WTC11 (cell line): ENCODE measurements at regions not wholly inside any gene's neighbourhood (a gene's known extent, or its start where the extent isn't known, plus 50 kb on each side); places are given as distances from the start of the nearest gene placed in this dataset.

Source experiments
- ATAC-seq: fragments of 200-7000 bp; cut with Tn5 transposase; 2 replicates; pipeline ENCODE4 v1.10.0; 2021; ENCODE audit warnings: mild to moderate bottlenecking, moderate library complexity
- CTCF ChIA-PET: fragments of 300-600 bp; sonication (Branson Sonifier 250); formaldehyde crosslinking; loops from one replicate; lab custom pipeline; 2021; ENCODE audit warnings: antibody characterized with exemption; lab: Charles Lee
- POLR2A ChIA-PET: fragments of 350-600 bp; sonication (Branson Sonifier 250); formaldehyde crosslinking; loops from one replicate; lab custom pipeline; 2021; ENCODE audit warnings: antibody characterized with exemption; lab: Charles Lee
- DNase-seq: peaks from one replicate; pipeline ENCODE4 v3.0.0; 2021; ENCODE audit warnings: low spot score
- H3K27ac Mint-ChIP-seq: 2 replicates; pipeline ENCODE4 v1.8.0; 2021; ENCODE audit warnings: mixed read lengths
- H3K27me3 Mint-ChIP-seq: 2 replicates; pipeline ENCODE4 v1.8.0; 2021; ENCODE audit warnings: low read depth, mild to moderate bottlenecking, moderate library complexity, mixed read lengths
- H3K36me3 Mint-ChIP-seq: 2 replicates; pipeline ENCODE4 v1.8.0; 2021; ENCODE audit warnings: mixed read lengths
- H3K4me1 Mint-ChIP-seq: 2 replicates; pipeline ENCODE4 v1.8.0; 2022; ENCODE audit warnings: mixed read lengths
- H3K4me3 Mint-ChIP-seq: 2 replicates; pipeline ENCODE4 v1.8.0; 2021; ENCODE audit warnings: mild to moderate bottlenecking, moderate library complexity, mixed read lengths
- H3K9me3 Mint-ChIP-seq: 2 replicates; pipeline ENCODE4 v1.8.0; 2021; ENCODE audit warnings: mixed read lengths
- CBFB ChIP-seq: sonication (generic); formaldehyde crosslinking; IDR thresholded peaks from 2 replicates; pipeline ENCODE4 v1.8.1; 2022; ENCODE audit warnings: mild to moderate bottlenecking, low read depth, missing genetic modification reagents
- ELF4 ChIP-seq: sonication (generic); formaldehyde crosslinking; IDR thresholded peaks from 2 replicates; pipeline ENCODE4 v1.8.1; 2022; ENCODE audit warnings: low read depth, mild to moderate bottlenecking, moderate library complexity, missing genetic modification reagents
- ESRRA ChIP-seq: sonication (generic); formaldehyde crosslinking; IDR thresholded peaks from 2 replicates; pipeline ENCODE4 v1.8.1; 2022; ENCODE audit warnings: mild to moderate bottlenecking, missing genetic modification reagents, borderline replicate concordance
- ETV6 ChIP-seq: sonication (generic); formaldehyde crosslinking; IDR thresholded peaks from 2 replicates; pipeline ENCODE4 v1.8.1; 2022; ENCODE audit warnings: mild to moderate bottlenecking, missing genetic modification reagents
- FOXJ3 ChIP-seq: sonication (generic); formaldehyde crosslinking; IDR thresholded peaks from 2 replicates; pipeline ENCODE4 v1.9.0; 2021; ENCODE audit warnings: missing genetic modification reagents, mild to moderate bottlenecking, borderline replicate concordance
- GRHL2 ChIP-seq: fragments of 250-450 bp; sonication (Bioruptor Pico); IDR thresholded peaks from 2 replicates; pipeline ENCODE4 v1.8.0; 2022; ENCODE audit warnings: mild to moderate bottlenecking, moderate library complexity; ENCODE audit not compliant: insufficient replicate concordance, severe bottlenecking
- JUN ChIP-seq: sonication (generic); formaldehyde crosslinking; IDR thresholded peaks from 2 replicates; pipeline ENCODE4 v1.8.0; 2023; ENCODE audit warnings: mild to moderate bottlenecking, missing genetic modification reagents
- KAT7 ChIP-seq: sonication (generic); formaldehyde crosslinking; IDR thresholded peaks from 2 replicates; pipeline ENCODE4 v1.8.1; 2023; ENCODE audit warnings: missing genetic modification reagents, mild to moderate bottlenecking, borderline replicate concordance
- MXD4 ChIP-seq: fragments of 250-450 bp; sonication (Bioruptor Pico); IDR thresholded peaks from 2 replicates; pipeline ENCODE4 v1.8.0; 2021; ENCODE audit warnings: mild to moderate bottlenecking, moderate library complexity, borderline replicate concordance
- MYBL2 ChIP-seq: sonication (generic); formaldehyde crosslinking; IDR thresholded peaks from 2 replicates; pipeline ENCODE4 v1.8.1; 2023; ENCODE audit warnings: mild to moderate bottlenecking, moderate library complexity, missing genetic modification reagents
- RORB ChIP-seq: fragments of 250-450 bp; sonication (Bioruptor Pico); IDR thresholded peaks from 2 replicates; pipeline ENCODE4 v1.9.0; 2021; ENCODE audit warnings: mild to moderate bottlenecking
- SMAD3 ChIP-seq: sonication (generic); formaldehyde crosslinking; IDR thresholded peaks from 2 replicates; pipeline ENCODE4 v1.8.0; 2022; ENCODE audit warnings: missing genetic modification reagents, mild to moderate bottlenecking, borderline replicate concordance
- SOX15 ChIP-seq: fragments of 250-450 bp; sonication (Bioruptor Pico); IDR thresholded peaks from 2 replicates; pipeline ENCODE4 v1.9.0; 2021; ENCODE audit warnings: mild to moderate bottlenecking
- SP1 ChIP-seq: sonication (generic); formaldehyde crosslinking; conservative IDR thresholded peaks from 2 replicates; pipeline ENCODE4 v1.8.1; 2022; ENCODE audit warnings: missing genetic modification reagents
- TP53 ChIP-seq: sonication (generic); formaldehyde crosslinking; IDR thresholded peaks from 2 replicates; pipeline ENCODE4 v1.8.1; 2023; ENCODE audit warnings: mild to moderate bottlenecking, missing genetic modification reagents
- ZNF232 ChIP-seq: sonication (generic); formaldehyde crosslinking; IDR thresholded peaks from 2 replicates; pipeline ENCODE4 v1.8.0; 2022; ENCODE audit warnings: mild to moderate bottlenecking, missing genetic modification reagents
- ZNF263 ChIP-seq: sonication (generic); formaldehyde crosslinking; IDR thresholded peaks from 2 replicates; pipeline ENCODE4 v1.8.1; 2022; ENCODE audit warnings: low read depth, mild to moderate bottlenecking, moderate library complexity, missing genetic modification reagents
- ZNF317 ChIP-seq: sonication (generic); formaldehyde crosslinking; IDR thresholded peaks from 2 replicates; pipeline ENCODE4 v1.8.1; 2023; ENCODE audit warnings: low read depth, mild to moderate bottlenecking, moderate library complexity, missing genetic modification reagents, borderline replicate concordance
- TF ChIP-seq, protein P1 (sequence below): sonication (generic); formaldehyde crosslinking; IDR thresholded peaks from 2 replicates; pipeline ENCODE4 v1.8.0; 2022; ENCODE audit warnings: missing genetic modification reagents
- TF ChIP-seq, protein P2 (sequence below): fragments of 250-450 bp; sonication (Bioruptor Pico); conservative IDR thresholded peaks from 2 replicates; pipeline ENCODE4 v1.9.0; 2021; ENCODE audit warnings: mild to moderate bottlenecking
- TF ChIP-seq, protein P3 (sequence below): sonication (generic); formaldehyde crosslinking; IDR thresholded peaks from 2 replicates; pipeline ENCODE4 v1.8.0; 2022; ENCODE audit warnings: mild to moderate bottlenecking, missing genetic modification reagents
- TF ChIP-seq, protein P4 (sequence below): sonication (generic); formaldehyde crosslinking; IDR thresholded peaks from 2 replicates; pipeline ENCODE4 v1.8.1; 2022; ENCODE audit warnings: missing genetic modification reagents, borderline replicate concordance
- TF ChIP-seq, protein P5 (sequence below): sonication (generic); formaldehyde crosslinking; IDR thresholded peaks from 2 replicates; pipeline ENCODE4 v1.8.1; 2023; ENCODE audit warnings: mild to moderate bottlenecking, missing genetic modification reagents, moderate library complexity

DNA sequence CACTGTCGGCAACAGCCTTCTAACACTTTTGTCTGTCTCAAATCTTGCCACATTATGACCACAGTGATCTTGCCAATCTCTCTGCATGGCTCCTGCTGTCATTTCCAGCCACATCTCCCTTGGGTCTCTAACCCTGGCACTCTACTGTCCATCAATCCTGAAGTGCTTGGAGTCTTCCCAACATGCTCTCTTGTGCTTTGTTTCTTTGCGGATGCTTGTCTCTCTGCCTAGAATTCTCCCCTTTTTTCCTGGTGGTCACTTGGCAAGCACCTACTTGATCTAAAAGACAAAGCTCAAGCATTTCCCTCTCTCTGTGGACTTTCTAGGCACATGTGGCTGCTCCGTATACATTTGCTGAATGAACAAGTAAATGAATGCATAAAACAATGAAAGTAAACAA lies 290.7 kb upstream of the MAP3K7 start:
- no peaks in the 10 kb centered on the region for H3K27me3 Mint-ChIP-seq
- CTCF ChIA-PET, result no interaction called here

DNA sequence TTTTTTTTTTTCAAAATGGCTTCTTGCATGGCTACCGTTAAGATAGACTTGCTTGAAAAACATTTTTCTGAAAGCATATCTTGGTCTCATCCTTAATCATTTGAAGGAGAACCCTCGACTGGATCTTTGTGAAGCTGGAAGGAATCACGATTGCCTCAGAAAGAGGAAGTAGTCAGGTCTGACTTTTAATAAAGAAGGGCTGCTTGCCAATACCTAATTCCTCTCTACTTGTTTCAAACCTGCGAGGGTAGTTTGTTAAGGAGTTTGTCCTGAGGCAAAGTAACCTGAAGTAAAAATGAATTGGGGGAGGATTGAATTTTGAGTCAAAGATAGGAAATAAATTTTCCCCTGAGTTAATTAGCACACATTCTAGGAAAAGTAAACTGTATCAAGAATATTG lies 288.1 kb upstream of the MAP3K7 start:
- CTCF ChIA-PET, result no interaction called here

More for the DNA sequence above, 290.7 kb upstream of the MAP3K7 start:
- no peak overlapping the region for H3K27ac Mint-ChIP-seq
- no peak for TF ChIP-seq ZNF232 (CRISPR knock-in tag)
- TF ChIP-seq, protein P1, sequence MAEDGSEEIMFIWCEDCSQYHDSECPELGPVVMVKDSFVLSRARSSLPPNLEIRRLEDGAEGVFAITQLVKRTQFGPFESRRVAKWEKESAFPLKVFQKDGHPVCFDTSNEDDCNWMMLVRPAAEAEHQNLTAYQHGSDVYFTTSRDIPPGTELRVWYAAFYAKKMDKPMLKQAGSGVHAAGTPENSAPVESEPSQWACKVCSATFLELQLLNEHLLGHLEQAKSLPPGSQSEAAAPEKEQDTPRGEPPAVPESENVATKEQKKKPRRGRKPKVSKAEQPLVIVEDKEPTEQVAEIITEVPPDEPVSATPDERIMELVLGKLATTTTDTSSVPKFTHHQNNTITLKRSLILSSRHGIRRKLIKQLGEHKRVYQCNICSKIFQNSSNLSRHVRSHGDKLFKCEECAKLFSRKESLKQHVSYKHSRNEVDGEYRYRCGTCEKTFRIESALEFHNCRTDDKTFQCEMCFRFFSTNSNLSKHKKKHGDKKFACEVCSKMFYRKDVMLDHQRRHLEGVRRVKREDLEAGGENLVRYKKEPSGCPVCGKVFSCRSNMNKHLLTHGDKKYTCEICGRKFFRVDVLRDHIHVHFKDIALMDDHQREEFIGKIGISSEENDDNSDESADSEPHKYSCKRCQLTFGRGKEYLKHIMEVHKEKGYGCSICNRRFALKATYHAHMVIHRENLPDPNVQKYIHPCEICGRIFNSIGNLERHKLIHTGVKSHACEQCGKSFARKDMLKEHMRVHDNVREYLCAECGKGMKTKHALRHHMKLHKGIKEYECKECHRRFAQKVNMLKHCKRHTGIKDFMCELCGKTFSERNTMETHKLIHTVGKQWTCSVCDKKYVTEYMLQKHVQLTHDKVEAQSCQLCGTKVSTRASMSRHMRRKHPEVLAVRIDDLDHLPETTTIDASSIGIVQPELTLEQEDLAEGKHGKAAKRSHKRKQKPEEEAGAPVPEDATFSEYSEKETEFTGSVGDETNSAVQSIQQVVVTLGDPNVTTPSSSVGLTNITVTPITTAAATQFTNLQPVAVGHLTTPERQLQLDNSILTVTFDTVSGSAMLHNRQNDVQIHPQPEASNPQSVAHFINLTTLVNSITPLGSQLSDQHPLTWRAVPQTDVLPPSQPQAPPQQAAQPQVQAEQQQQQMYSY (CRISPR knock-in tag), result no peak
- TF ChIP-seq, protein P2, sequence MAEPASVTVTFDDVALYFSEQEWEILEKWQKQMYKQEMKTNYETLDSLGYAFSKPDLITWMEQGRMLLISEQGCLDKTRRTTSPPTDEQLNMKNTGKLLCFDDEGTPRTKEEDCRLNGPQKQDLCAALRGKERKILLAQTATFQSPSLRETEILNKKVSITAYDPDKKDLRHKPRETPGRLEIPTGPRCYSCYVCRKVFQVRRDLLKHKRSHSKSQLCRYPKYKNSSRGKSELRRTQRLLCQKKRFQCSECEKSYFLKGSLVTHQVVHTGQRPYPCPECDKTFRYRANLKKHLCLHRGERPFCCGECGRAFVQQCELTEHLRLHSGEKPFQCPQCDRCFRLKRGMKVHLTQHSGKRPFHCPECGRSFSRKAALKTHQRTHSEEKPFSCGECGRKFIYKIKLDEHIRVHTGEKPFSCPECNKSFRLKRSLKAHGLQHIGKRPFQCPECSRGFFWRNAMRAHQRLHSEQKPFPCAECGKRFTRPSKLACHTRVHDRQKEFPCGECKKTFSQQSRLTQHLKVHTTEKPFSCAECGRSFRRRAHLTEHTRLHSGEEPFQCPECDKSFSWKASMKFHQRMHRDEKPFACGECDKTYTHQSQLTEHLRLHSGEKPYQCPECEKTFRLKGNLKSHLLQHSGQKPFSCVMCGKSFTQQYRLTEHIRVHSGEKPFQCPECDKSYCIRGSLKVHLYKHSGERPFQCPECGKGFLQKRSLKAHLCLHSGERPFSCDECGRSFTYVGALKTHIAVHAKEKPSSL (CRISPR knock-in tag), result no peak
- TF ChIP-seq SOX15 (CRISPR knock-in tag), result no peak
- no peak for TF ChIP-seq JUN (CRISPR knock-in tag)
- no peak for TF ChIP-seq ETV6 (CRISPR knock-in tag)
- no peak for TF ChIP-seq ELF4 (CRISPR knock-in tag)
- TF ChIP-seq, all 79 proteins: peak for 0
- ATAC-seq, result no peak
- Mint-ChIP-seq H3K4me1 (peaks cover 8% of the 10 kb centered on the region), H3K36me3 (peaks cover 18% of the 10 kb centered on the region), H3K4me3 (no peak overlapping the region), H3K9me3 (peaks cover 42% of the 10 kb centered on the region)
- no peak for DNase-seq
- POLR2A ChIA-PET, result no interaction called here

More for the DNA sequence above, 288.1 kb upstream of the MAP3K7 start:
- POLR2A ChIA-PET, result no interaction called here
- TF ChIP-seq GRHL2 (CRISPR knock-in tag) (no peak), MYBL2 (CRISPR knock-in tag) (no peak), FOXJ3 (CRISPR knock-in tag) (no peak), ZNF317 (CRISPR knock-in tag) (no peak), SOX15 (CRISPR knock-in tag) (no peak), KAT7 (no peak), ESRRA (CRISPR knock-in tag) (no peak), TP53 (no peak), RORB (CRISPR knock-in tag) (no peak), MXD4 (CRISPR knock-in tag) (no peak), CBFB (CRISPR knock-in tag) (no peak), SP1 (no peak), SMAD3 (no peak), ZNF263 (CRISPR knock-in tag) (no peak)
- TF ChIP-seq, protein P3, sequence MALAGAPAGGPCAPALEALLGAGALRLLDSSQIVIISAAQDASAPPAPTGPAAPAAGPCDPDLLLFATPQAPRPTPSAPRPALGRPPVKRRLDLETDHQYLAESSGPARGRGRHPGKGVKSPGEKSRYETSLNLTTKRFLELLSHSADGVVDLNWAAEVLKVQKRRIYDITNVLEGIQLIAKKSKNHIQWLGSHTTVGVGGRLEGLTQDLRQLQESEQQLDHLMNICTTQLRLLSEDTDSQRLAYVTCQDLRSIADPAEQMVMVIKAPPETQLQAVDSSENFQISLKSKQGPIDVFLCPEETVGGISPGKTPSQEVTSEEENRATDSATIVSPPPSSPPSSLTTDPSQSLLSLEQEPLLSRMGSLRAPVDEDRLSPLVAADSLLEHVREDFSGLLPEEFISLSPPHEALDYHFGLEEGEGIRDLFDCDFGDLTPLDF, result no peak
- TF ChIP-seq, protein P2 (CRISPR knock-in tag), result no peak
- TF ChIP-seq, protein P4, sequence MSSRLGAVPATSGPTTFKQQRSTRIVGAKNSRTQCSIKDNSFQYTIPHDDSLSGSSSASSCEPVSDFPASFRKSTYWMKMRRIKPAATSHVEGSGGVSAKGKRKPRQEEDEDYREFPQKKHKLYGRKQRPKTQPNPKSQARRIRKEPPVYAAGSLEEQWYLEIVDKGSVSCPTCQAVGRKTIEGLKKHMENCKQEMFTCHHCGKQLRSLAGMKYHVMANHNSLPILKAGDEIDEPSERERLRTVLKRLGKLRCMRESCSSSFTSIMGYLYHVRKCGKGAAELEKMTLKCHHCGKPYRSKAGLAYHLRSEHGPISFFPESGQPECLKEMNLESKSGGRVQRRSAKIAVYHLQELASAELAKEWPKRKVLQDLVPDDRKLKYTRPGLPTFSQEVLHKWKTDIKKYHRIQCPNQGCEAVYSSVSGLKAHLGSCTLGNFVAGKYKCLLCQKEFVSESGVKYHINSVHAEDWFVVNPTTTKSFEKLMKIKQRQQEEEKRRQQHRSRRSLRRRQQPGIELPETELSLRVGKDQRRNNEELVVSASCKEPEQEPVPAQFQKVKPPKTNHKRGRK (CRISPR knock-in tag), result no peak
- TF ChIP-seq, protein P5, sequence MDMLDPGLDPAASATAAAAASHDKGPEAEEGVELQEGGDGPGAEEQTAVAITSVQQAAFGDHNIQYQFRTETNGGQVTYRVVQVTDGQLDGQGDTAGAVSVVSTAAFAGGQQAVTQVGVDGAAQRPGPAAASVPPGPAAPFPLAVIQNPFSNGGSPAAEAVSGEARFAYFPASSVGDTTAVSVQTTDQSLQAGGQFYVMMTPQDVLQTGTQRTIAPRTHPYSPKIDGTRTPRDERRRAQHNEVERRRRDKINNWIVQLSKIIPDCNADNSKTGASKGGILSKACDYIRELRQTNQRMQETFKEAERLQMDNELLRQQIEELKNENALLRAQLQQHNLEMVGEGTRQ, result no peak
- H3K36me3 Mint-ChIP-seq, result peaks cover 5% of the 10 kb centered on the region
- no peaks in the 10 kb centered on the region; the same call in 1 of the 2 replicates for H3K27me3 Mint-ChIP-seq
- peaks cover 8% of the 10 kb centered on the region for H3K4me1 Mint-ChIP-seq
- DNase-seq, result no peak
- no peak overlapping the region for H3K4me3 Mint-ChIP-seq
- H3K27ac Mint-ChIP-seq, result no peak overlapping the region
- no peak for ATAC-seq
- peaks cover 19% of the 10 kb centered on the region for H3K9me3 Mint-ChIP-seq
